ENCODE measurements at regions not wholly inside any gene's neighbourhood (a gene's known extent, or its start where the extent isn't known, plus 50 kb on each side); places are given as distances from the start of the nearest gene placed in this dataset.

GRCh38 chr2:34004936-34005335 lies 405.8 kb upstream of the FAM98A start:
- TF ChIP-seq, protein P1, sequence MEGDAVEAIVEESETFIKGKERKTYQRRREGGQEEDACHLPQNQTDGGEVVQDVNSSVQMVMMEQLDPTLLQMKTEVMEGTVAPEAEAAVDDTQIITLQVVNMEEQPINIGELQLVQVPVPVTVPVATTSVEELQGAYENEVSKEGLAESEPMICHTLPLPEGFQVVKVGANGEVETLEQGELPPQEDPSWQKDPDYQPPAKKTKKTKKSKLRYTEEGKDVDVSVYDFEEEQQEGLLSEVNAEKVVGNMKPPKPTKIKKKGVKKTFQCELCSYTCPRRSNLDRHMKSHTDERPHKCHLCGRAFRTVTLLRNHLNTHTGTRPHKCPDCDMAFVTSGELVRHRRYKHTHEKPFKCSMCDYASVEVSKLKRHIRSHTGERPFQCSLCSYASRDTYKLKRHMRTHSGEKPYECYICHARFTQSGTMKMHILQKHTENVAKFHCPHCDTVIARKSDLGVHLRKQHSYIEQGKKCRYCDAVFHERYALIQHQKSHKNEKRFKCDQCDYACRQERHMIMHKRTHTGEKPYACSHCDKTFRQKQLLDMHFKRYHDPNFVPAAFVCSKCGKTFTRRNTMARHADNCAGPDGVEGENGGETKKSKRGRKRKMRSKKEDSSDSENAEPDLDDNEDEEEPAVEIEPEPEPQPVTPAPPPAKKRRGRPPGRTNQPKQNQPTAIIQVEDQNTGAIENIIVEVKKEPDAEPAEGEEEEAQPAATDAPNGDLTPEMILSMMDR (IDR thresholded peaks at IDR 0.05), result no peak
- TF ChIP-seq POLR2A (IDR thresholded peaks at IDR 0.05), result no peak
